Mucosa of descending colon (tissue), 3 donors: ENCODE measurements at regions not wholly inside any gene's neighbourhood (a gene's known extent, or its start where the extent isn't known, plus 50 kb on each side); places are given as distances from the start of the nearest gene placed in this dataset.

ENCODE experiments used
- ATAC-seq: fragments of 200-7000 bp; cut with Tn5 transposase; one replicate; pipeline ENCODE4 v1.9.1; 2020; ENCODE audit warnings: mild to moderate bottlenecking, moderate library complexity
- DNase-seq, 3 donors: peaks; one replicate each; pipeline ENCODE4 v3.0.0-alpha.2; 2020
- H3K36me3 ChIP-seq: fragments of 200-600 bp; one replicate; pipeline ENCODE4 v1.8.0; 2021; ENCODE audit warnings: low read depth, mild to moderate bottlenecking
- H3K4me1 ChIP-seq: fragments of 200-600 bp; one replicate; pipeline ENCODE4 v1.8.0; 2021; ENCODE audit warnings: low read depth, mild to moderate bottlenecking
- H3K4me3 ChIP-seq: fragments of 200-600 bp; one replicate; pipeline ENCODE4 v1.8.0; 2021; ENCODE audit warnings: mild to moderate bottlenecking
- H3K9me3 ChIP-seq: fragments of 200-600 bp; one replicate; pipeline ENCODE4 v1.8.0; 2021; ENCODE audit warnings: mild to moderate bottlenecking
- CTCF ChIP-seq: fragments of 200-600 bp; IDR thresholded peaks from one replicate; pipeline ENCODE4 v1.8.0; 2022; ENCODE audit warnings: antibody characterized with exemption, mild to moderate bottlenecking
- intact Hi-C, 2 donors: fragments of 100-400 bp; cut with DNase I in 1 of 2; cut with micrococcal nuclease in 1 of 2; formaldehyde crosslinking; loops; one replicate each; pipeline versions ENCODE4 v1.11.0 to v1.11.1; 2022; cut with DNase I, micrococcal nuclease
- donor health status: DM: no; HTN: no; CAD: no; lungs with moderate emphysema.
- donor health status: DM: no; HTN: no; CAD: no.
- donor health status: DM: no; HTN: yes; CAD: no.

- ATAC-seq (peak; percentile 39), DNase-seq (peak in 1 of 3 donors; percentile 7)
- Histone ChIP-seq H3K4me1 (peaks cover 18% of the 10 kb centered on the region), H3K9me3 (no peaks in the 10 kb centered on the region), H3K36me3 (no peaks in the 10 kb centered on the region), H3K4me3 (no peak overlapping the region)
- TF ChIP-seq CTCF: no peak
- intact Hi-C loops: no loop called here
Observed at GRCh38 chr4:184292877-184293276, 75.2 kb upstream of the ENPP6 start.

GRCh38 chr4:184292465-184292867 lies 74.8 kb upstream of the ENPP6 start:
- Histone ChIP-seq H3K4me1 (peaks cover 22% of the 10 kb centered on the region), H3K36me3 (no peaks in the 10 kb centered on the region), H3K9me3 (no peaks in the 10 kb centered on the region), H3K4me3 (no peak overlapping the region)
- ATAC-seq: no peak
- no peak for TF ChIP-seq CTCF
- DNase-seq: peak in 1 of 3 donors; percentile 12
- intact Hi-C loops: no loop called here

GRCh38 chr4:184289179-184289535 lies 71.5 kb upstream of the ENPP6 start:
- intact Hi-C loops: loop anchor here in 1 of 2 donors (10.0 kb wide), 1 partner anchor 56 kb away; no protein-coding TSS in a partner anchor
- Histone ChIP-seq H3K4me1 (peaks cover 24% of the 10 kb centered on the region), H3K9me3 (no peaks in the 10 kb centered on the region), H3K36me3 (no peaks in the 10 kb centered on the region), H3K4me3 (no peak overlapping the region)
- TF ChIP-seq CTCF: no peak
- ATAC-seq (no peak), DNase-seq (no peak)

GRCh38 chr4:184288451-184289178 lies 70.9 kb upstream of the ENPP6 start:
- Histone ChIP-seq H3K9me3 (no peaks in the 10 kb centered on the region), H3K4me3 (no peak overlapping the region), H3K36me3 (no peaks in the 10 kb centered on the region), H3K4me1 (peaks cover 24% of the 10 kb centered on the region)
- no peak for TF ChIP-seq CTCF
- ATAC-seq (peak; percentile 32), DNase-seq (peak in 2 of 3 donors; percentile 40 to 57)
- intact Hi-C loops: loop anchor here in 1 of 2 donors (10.0 kb wide), 1 partner anchor 56 kb away; no protein-coding TSS in a partner anchor

GRCh38 chr4:184287697-184288255 lies 70.1 kb upstream of the ENPP6 start:
- Histone ChIP-seq H3K36me3 (no peaks in the 10 kb centered on the region), H3K9me3 (no peaks in the 10 kb centered on the region), H3K4me1 (peaks cover 19% of the 10 kb centered on the region), H3K4me3 (no peak overlapping the region)
- ATAC-seq (peak; percentile 67), DNase-seq (peak in 2 of 3 donors; percentile 48 to 61)
- intact Hi-C loops: loop anchor here in 1 of 2 donors (10.0 kb wide), 1 partner anchor 57 kb away; no protein-coding TSS in a partner anchor
- no peak for TF ChIP-seq CTCF
